Stimulated activated CD8-positive, alpha-beta memory T cell treated with anti-CD3 and anti-CD28 coated beads, Interleukin-15, amount 100 ng/mL, for 1 hour (primary cell): ENCODE measurements at regions not wholly inside any gene's neighbourhood (a gene's known extent, or its start where the extent isn't known, plus 50 kb on each side); places are given as distances from the start of the nearest gene placed in this dataset.

Experiments used
- DNase-seq: peaks from one replicate; pipeline ENCODE4 v3.0.0-alpha.2; 2020; ENCODE audit warnings: low read depth

DNA sequence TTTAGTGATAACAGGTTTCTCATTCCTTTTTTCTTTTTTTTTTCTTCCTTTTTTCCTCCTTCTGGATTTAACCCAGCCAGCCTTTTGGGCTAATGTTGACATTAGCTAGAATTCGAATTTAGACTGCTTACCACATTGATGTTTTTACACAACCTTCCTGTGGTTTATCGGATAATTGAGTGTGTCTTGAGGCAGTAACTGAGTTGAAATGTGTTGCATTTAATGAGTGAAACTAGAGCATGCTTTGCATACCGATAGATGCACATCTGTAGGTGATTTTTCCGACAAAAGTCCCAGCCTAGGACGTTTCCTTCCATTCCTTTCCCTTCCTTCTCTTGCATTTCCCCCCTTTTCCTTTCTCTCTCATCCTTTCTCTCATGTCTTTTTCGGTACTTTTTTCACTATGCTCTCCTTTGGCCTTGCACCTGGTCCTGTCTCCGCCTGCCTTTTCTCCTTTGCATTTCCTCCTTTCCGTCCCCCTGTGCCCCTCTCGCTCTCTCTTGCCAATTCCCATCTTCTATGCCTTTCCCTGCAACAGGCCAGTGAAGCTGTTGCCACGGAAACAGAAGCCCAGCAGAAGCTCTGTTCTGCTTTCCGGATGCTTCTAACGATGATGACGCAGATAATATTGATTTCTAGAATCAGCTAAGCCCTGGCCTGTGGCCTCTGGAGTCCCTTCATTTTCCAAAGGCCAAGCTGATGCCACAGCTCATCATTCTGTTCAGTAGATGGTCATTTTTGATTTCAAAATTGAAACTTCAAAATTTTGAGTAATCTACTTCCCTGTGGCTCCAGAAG, 76.1 kb downstream of the SLC25A47 start:
- DNase-seq = no peak

DNA sequence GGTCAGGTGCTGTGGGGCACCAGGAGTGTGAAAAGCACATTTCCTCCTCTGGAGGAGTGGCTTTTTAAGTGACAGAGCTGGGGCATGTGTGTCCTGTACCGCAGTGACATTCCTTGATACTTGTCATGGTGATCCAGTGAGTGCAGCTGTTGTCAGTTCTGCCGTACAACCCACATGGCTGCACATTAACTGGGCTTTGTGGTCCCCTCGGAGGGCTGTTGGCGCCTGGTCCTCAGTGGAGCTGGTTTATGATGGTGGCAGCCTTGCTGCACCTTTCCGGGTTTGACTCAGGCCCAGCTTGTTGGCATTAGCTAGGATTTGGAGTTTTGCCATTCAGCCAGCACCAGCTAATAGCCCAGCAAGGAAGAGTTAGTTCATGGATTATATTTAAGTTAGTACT, 77.0 kb downstream of the SLC25A47 start:
- no peak for DNase-seq

DNA sequence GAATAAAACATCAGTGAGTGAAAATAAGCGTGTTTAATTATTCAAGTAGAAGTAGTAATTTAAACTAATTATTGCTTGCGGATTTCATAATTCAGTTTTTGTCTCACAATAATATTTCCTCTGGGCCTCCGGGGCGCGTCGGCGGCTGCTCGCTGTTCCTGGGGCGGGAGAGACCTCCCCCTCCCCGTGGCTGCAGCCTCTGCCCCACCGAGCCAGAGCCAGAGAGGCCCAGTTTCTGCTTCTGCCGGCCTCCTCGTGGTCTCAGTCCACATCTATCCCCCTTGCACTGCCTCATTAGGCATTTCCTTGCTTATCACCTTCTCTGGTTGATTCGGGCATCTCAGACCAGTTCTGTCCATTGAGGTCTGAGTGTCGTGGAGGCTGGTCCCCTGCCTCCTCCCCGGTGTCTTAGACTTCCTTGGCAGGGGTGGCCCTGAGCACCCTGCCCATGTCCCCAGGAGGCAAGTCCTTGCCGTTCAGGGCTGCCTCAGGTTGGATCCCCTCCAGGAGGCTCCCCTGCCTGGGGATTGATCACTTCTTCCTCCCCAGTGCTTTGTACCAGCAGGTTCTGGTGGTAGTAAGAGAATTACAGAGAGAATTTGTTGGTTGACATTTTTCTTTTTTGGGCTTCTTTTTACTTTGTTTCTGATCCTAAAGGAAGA, 78.0 kb downstream of the SLC25A47 start:
- DNase-seq = no peak

DNA sequence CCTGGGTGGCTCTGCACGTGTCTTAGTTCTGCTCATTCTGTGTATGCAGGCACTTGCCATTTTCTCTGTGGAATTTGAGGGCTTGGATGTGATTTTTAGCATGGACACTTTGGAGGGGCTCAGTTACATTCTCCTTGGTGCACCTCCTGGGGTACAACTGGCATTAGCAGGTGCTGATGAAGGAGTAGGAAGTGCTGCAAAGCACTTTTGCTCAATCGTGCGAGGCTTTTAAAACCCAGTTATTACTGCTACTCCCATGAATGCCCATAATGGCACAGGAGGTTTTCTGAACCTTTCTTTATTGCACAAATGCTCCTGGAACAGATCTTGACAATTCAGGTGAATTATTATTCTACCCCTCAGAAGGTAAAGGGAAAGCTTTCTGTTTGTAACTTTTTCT, 78.7 kb downstream of the SLC25A47 start:
- DNase-seq = no peak

DNA sequence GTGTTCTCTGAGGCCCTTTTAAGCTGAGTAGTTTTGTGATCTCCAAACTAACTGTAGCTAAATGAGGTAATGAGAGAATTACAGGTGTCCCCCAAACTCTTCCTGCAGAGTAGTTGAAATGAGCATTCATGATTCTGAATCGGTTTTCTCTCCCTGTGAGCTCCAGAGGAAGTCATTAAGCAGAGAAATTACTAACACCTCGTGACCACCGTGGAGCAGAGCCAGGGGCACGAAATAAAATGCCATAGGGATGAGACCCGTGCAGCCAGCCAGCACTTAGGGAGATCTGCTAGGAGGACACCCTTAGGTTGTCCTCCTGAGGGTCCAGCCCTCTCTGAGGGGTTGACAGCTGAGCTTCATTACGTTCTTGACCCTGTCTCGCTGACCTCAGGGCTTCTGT, 79.5 kb downstream of the SLC25A47 start:
- no peak for DNase-seq

DNA sequence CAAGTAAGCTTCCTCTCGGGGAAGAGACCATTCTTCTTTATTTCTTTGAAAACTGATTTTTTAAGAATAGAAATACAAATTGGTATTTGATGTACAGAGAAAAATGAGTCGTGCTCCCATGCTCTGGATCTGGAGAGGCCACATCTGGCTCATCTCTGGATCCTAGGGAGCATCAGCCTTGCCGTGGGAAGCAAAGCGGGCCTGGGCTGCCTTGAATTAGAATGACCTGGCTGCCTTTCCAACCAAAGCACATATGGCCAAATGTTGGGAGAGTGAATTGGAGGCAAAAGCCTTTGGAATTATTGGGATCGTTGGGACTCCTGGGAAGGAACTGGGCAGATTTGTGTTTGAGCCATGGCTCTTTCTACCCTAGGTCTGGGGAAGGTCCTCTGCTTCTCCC, 80.0 kb downstream of the SLC25A47 start:
- no peak for DNase-seq

DNA sequence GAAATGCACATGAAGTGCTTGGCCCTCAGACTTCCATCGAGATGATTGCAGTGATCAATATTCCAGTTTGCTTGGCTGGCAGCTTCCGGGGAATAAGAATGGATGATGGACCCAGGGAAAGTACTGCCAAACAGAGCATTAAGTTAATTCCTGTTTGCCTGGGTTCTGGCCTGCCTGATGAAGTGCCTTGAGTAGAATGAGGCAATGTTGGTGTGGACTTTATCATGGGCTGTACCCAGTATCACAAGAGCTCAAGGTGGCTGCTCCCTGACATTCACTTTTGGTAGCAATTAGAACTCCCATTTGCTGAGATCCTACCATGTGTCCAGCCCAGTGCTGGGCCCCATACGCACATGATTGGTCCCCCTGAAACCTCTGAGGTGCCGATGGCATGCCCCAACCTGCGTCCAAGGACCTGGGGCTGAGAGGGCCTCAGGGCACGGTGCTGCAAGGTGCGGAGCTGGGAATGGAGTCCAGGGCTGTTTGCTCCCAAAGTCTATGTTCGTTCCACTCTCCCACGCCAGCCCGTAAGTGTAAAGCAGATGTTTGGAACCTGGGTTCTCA, 80.7 kb downstream of the SLC25A47 start:
- no peak for DNase-seq

DNA sequence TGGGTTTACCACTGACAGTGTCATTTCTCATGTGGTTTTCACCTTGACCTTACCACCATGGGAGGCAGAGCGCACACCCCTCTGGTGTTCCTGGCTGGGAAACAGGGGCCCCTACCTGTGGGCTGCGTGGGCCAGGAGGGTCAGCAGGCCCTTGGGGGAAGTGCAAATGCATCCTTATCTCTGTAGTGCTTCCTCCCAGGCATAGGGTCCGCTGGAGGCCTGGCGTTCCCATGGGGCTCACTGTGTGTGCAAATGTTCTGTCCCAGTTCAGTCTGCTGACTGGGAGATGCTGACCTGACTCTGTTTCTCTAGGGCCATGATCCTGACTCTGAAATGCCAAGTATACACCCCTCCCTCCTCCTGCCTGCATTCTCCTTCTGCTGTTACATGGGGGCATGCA, 81.3 kb downstream of the SLC25A47 start:
- DNase-seq = no peak

DNA sequence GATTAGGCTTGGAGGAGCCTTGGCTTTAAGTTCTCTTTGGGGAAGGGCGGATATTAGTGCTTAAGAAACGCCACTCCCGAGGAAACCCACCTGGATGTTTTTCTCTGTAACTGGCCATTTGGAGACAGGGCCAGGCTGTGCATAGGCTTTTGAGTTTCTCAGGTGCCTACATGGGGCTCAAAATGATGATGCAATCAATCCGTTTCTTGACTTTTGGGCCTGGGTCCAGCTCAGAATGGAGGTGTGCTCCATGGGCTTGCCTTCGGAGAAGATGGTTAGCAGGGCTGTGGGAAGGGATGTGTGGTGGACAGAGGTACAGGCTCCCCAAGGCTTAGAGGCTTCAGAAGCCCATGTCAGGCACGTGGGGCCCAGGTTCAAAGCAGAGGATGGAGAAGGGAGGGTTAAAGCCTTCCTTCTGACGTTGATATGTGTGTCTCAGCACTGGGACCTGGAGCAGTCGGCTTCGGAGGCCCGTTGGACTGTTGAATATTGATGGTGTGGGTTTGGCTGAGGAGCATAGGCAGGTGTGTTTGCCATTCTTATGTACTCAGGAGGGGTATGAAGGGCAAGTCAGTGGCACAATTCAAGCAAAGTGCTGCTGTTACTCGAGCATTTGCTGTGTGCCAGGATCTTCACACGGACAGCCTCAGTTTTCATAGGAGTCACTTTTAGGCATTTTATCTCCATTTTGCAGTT, 82.8 kb downstream of the SLC25A47 start:
- DNase-seq = no peak

DNA sequence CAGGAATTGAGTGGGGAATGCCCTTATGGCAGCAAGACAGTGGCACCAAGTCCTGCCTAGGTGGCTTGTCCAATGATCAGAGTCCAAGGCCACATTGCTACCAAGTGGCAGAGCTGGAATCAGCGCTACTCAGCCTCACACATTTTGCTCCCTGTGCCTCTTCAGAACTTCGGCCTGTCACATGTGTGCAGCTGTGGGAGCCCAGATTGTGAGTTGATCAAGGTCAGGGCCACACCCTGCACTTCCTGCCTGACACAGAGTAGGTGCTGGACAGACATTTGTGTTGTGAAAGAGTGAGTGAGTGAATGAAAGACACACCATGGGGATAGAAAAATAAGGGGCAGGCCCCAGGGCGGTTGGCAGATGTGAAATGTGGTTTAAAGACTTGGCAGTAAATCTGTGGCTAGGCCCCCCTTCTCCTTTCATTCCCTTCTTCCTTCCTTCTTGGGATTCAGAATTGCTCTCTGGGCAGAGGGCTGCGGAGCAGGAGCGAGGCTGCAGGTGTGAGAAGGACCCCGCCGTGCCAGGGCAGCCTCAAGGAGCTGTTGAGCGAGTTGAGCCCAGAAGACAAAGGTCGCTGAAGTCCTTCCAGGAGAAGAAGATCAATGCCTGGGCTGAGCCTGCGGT, 83.5 kb downstream of the SLC25A47 start:
- no peak for DNase-seq

DNA sequence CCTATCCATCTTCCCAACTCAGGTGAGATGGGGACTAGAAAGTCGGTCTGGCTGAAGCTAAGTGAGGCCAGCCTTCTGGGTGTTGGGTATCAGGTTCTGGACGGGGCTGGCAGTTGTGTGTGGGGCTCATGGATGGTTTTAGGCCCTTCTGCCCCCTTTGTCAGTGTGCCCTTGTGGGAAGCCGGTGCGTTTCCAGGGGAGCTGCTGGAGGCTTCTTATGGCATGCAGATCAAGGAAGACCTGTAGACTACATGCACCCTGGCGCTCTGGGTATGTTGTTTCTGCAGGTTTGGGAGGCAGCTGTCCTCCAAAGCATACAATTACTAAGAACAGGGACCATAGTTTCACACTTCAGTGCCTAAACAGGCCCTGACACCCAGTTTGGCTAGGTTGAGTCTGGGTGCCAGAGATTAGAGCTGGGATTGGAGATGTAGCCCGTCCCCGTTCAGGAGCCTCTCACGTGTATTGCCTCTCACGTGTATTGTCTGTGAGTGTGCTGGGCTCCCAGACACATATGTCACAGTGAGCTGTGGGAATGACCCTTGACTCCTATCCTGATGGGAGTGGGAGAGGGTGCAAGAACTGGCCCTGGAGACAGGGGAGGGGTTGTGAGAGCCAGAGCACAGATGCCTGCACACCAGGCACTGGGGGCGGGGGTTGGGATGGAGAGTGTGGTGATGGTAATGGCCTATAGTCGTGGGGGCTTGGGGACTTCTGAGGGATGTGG, 84.4 kb downstream of the SLC25A47 start:
- no peak for DNase-seq

DNA sequence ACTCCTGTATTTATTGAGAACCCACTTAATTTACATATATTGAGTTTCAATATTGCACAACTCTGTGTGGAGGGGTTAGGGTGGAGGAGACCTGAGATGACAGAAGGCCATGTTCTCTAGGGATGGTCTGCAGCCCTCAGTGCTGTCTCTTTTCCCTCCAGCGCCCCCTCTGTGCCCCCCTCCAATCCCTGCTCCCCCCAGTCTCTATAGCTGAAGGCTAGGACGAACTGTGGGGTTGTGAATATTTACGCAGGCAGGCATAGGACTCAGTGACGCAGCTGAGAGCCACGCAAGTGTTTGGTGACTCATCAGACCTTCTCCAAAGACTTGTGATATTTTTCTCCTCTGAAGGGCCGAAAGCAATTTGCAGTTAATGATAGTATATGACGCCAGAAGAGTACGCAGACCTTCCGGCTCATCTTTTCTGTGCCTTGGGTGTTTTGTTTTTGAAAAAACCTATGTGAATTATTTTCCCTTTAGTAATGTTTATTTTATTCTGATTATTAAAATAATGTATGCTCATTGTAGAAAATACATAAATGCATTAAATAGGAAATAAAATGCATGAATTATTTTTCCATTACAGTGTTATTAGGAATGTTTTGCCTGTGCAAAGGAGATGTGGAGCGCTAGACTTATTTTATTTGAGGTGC, 85.3 kb downstream of the SLC25A47 start:
- no peak for DNase-seq

DNA sequence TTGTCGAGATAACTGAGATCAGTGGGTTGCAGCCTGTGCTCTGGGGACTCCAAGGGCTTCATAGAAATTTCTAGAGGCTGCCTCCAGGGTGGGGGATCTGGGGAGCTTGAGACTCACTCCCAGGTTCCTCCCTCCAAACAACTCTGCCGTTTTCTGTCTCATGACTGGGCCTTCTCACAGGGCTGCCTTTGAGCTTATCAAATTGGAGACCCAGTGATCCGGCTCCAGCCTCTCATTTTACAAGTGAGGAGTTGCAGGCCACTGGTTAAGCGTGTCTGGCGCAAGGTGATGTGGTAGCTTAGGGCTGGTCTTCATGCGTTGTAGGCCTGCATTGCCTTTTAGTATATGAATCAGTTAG, 85.8 kb downstream of the SLC25A47 start:
- no peak for DNase-seq

DNA sequence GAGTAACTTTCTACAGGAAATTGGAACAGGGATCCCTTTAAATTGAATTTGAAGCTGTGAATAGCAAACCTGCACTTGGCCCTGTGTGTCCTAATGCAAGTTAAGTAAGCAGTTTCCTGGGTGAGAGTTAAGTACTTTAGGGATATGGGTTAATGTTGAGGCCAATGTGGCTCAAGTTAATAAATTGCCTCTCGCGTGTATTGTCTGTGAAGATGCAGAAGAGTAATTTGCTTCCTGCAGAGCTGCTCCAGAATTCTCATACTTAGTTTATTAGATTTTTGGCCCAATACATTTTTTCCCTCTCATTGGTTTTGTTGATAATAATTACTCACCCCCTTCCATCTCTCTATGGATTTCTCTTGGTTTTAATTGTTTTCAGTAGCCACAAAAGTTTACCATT, 86.5 kb downstream of the SLC25A47 start:
- DNase-seq = no peak

DNA sequence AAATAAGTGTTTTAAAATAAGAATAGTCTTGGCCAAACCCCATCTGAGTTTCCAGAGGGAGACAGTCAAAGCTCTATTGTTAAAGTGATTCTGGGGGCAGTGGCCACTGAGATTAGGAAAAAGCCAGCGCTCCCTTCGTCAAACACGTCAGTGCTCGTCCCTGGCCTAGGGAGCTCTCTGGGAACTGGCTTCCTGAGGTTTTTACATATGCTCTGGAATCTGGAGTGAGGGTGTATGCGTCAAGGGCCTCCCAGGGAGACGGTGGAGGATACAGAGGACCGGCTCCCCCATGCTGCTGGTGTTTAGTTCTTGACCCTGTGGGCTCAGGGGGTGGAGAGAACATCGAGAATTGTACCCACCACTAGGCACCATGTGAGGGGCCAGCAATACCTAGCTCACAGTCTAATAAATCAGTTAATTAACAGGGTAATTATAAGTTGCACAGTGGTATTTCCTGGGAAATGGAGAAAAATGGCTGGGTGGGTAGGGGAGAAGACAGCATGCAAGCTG, 87.0 kb downstream of the SLC25A47 start:
- DNase-seq = no peak

DNA sequence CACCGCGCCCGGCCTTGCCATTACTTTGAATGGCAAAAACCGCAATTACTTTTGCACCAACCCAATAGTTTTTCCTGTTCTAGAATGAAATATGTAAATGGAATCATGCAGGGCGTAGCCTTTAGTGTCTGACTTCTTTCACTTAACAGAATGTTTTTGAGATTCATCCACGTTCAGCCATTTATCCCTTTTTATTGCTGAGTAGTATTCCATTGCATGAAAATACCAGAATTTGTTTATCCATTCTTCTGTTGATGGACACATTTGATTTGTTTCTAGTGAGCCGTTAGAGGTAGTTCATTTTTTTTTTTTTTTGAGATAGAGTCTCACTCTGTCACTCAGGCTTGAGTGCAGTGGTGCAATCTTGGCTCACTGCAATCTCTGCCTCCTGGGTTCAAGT, 90.6 kb downstream of the SLC25A47 start:
- no peak for DNase-seq

DNA sequence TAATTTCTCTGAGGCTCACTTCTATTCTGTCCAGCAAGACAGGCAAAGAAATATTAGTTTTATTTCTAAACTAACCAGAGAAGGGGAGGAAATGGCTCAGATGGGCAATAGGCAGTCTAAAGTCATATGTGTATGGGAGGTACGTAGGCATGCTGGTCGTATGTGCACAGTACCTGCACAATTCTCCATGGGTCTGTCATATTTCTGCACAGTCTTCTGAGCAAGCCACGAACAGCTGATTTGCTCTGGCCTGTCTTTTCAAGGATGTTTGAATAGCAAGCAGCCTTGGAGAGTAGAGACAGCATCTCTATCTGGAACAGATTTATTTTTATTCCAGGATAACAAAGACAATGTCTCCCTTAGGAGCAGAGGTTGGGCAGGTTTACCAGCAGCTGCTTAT, 92.1 kb downstream of the SLC25A47 start:
- DNase-seq = no peak

DNA sequence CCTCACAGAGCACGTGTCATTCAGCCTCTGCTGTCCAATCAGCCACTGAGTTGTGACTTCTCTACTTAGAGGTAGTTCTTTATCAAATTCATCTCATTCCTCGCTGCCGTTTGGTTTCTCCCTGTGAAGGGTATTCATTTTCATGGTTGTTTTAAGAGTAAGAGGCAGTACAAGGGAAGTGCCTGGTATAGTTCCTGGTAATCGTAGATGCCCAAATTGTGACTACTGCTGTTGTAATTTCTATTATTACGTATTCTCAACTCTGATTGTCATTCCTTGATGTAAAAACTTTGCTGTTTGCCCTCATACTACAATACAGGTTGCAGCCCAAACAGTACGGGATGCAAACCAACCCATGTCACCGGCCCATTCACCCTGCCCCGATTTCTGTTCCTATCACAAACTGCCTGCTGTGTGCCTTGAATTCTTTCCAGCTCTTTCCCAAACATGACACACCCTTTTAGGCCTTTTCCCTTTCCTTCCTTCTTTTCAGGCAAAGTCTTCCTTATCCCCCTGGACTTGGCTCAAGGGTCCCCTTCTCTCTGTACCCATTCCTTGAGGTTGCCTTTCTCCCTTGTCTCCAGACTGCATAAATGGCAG, 93.0 kb downstream of the SLC25A47 start:
- DNase-seq = no peak

DNA sequence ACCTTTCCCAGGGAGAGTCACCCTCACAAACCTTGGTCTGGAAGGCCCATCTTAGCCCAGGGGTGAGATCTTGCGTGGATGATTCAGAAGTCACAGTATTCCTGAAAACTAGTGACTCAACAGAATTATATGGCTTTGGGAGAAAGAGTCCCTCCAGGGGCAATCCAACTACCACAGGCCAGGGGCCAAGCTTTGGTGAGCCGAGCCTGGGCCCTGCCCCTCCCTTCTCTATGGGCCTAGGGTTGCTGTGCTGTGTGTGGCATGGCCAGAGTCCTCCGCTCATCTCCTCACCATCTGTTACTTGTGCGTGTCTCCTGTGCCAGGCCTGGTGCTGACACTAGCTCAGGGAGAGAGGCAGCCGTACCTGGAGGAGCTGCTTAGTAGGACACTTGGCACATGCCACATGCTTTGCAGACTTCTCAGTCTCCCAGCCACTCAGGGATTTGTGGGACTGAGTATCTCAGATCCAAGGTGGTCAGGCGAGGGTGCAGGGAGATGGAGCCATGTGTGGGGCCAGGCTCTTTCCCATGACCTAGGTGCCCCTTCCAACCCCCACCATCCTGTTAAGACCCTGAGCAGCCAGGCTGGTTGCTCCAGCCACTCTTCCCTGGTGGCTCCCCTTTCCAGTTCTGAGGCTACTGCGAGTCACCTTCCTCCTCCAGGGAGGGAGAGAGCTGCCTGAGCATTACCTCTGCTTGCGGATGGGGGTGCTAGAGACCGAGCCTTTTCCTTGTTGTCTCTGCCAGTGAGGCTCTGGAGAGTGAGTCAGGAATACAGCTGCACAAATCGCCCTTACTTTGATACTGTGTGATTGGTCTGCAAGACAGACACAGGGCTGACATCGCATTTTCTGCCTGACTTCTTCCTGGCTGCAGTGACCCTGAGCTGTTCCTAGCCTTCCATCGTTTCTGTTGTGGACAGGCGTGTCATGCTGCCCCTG, 94.1 kb downstream of the SLC25A47 start:
- no peak for DNase-seq

DNA sequence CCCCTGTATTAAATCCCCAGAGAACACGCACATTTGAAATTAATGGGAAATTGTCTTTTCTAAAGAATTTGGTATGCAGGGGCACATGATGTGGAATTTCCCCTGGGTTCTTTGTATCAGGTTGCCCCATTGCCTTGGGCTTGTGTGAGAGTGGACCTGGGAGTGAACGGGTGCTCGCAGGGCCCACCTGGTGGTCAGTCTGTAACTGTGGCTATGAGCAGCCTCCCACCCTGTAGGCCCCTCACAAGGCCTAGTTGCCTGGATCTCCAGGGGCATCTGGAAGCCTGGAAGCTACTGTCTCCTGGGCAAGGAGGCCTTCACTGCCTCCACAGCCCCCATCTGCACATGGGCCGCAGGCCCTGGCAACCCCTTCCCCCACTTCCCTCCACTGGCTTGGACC, 96.7 kb downstream of the SLC25A47 start:
- no peak for DNase-seq
